GM23248 (cell line): ENCODE measurements at regions not wholly inside any gene's neighbourhood (a gene's known extent, or its start where the extent isn't known, plus 50 kb on each side); places are given as distances from the start of the nearest gene placed in this dataset.

Source experiments
- DNase-seq: peaks from one replicate; pipeline ENCODE4 v3.0.0-alpha.2; 2015
- H2AFZ ChIP-seq: fragments of 200-600 bp; sonication (generic); 2 replicates; pipeline ENCODE4 v1.6.1; 2016; ENCODE audit warnings: antibody characterized with exemption
- H3F3A ChIP-seq: fragments of 200-600 bp; sonication (generic); 2 replicates; pipeline ENCODE4 v1.6.1; 2016; ENCODE audit warnings: mild to moderate bottlenecking, antibody characterized with exemption, mixed run types; ENCODE audit not compliant: insufficient read depth
- H3K27ac ChIP-seq: fragments of 200-600 bp; sonication (generic); 2 replicates; pipeline ENCODE4 v1.5.1; 2016; ENCODE audit warnings: mild to moderate bottlenecking
- H3K27me3 ChIP-seq: fragments of 200-600 bp; sonication (generic); replicated peaks from 2 replicates; pipeline ENCODE4 v1.6.1; 2016; ENCODE audit warnings: mild to moderate bottlenecking; ENCODE audit not compliant: insufficient read depth
- H3K36me3 ChIP-seq: fragments of 200-600 bp; sonication (generic); 2 replicates; pipeline ENCODE4 v1.6.1; 2016; ENCODE audit warnings: low read depth, mild to moderate bottlenecking
- H3K4me1 ChIP-seq: fragments of 200-600 bp; sonication (generic); 2 replicates; pipeline ENCODE4 v1.6.1; 2016; ENCODE audit warnings: mild to moderate bottlenecking; ENCODE audit not compliant: insufficient read depth
- H3K4me2 ChIP-seq: fragments of 200-600 bp; sonication (generic); one replicate; pipeline ENCODE4 v1.6.1; 2016; ENCODE audit warnings: mild to moderate bottlenecking; ENCODE audit not compliant: unreplicated experiment
- H3K4me3 ChIP-seq: fragments of 200-600 bp; sonication (generic); 2 replicates; pipeline ENCODE4 v1.5.1; 2016; ENCODE audit warnings: mild to moderate bottlenecking
- H3K79me2 ChIP-seq: fragments of 200-600 bp; sonication (generic); 2 replicates; pipeline ENCODE4 v1.6.1; 2016; ENCODE audit warnings: mild to moderate bottlenecking; ENCODE audit not compliant: insufficient read depth
- H3K9ac ChIP-seq: fragments of 200-600 bp; sonication (generic); 2 replicates; pipeline ENCODE4 v1.6.1; 2016; ENCODE audit warnings: mild to moderate bottlenecking
- H3K9me2 ChIP-seq: fragments of 200-600 bp; sonication (generic); 2 replicates; pipeline ENCODE4 v1.6.1; 2016; ENCODE audit warnings: mixed run types, mild to moderate bottlenecking, moderate library complexity; ENCODE audit not compliant: insufficient read depth
- H3K9me3 ChIP-seq: fragments of 200-600 bp; sonication (generic); one replicate; pipeline ENCODE4 v1.6.1; 2017; ENCODE audit warnings: low read depth
- H4K20me1 ChIP-seq: fragments of 200-600 bp; sonication (generic); 2 replicates; pipeline ENCODE4 v1.6.0; 2016; ENCODE audit not compliant: insufficient read depth
- EZH2 ChIP-seq: fragments of 200-600 bp; sonication (generic); IDR thresholded peaks from 2 replicates; pipeline ENCODE4 v1.6.1; 2018; ENCODE audit warnings: antibody characterized with exemption, mild to moderate bottlenecking; ENCODE audit not compliant: insufficient read depth, poor library complexity, severe bottlenecking
- EZH2phosphoT487 ChIP-seq: fragments of 200-600 bp; sonication (generic); IDR thresholded peaks from 2 replicates; pipeline ENCODE4 v1.6.1; 2018; ENCODE audit warnings: antibody characterized with exemption, moderate library complexity, mild to moderate bottlenecking, low read depth; ENCODE audit not compliant: insufficient read depth
- WGBS, 2 experiments: methylation state at CpG; one replicate each; pipeline ENCODE4 v1.1.6; 2015 to 2017; ENCODE audit warnings: low lambda C conversion rate in 2 of 2, low coverage in 1 of 2; ENCODE audit errors: missing lambda C conversion rate in 2 of 2; 5-methylcytosine and 5-hydroxymethylcytosine counted together
- in situ Hi-C: fragments of 300-500 bp; cut with MboI; formaldehyde crosslinking; loops from 2 replicates; pipeline ENCODE4 v1.15.0; 2020

- no peaks in the 10 kb centered on the region for H4K20me1 ChIP-seq
- no peaks in the 10 kb centered on the region for H3F3A ChIP-seq
- no peaks in the 10 kb centered on the region for H3K9me3 ChIP-seq
- no peak overlapping the region for H3K9ac ChIP-seq
- in situ Hi-C loops = no loop called here
- no peak for TF ChIP-seq EZH2
- no peak for TF ChIP-seq EZH2phosphoT487
- H3K4me3 ChIP-seq = no peak overlapping the region
- no peak overlapping the region for H3K4me2 ChIP-seq
- H3K27ac ChIP-seq = no peak overlapping the region
- H2AFZ ChIP-seq = no peak overlapping the region
- peaks cover 4% of the 10 kb centered on the region; the same call in 1 of the 2 replicates for H3K27me3 ChIP-seq
- no peak for DNase-seq
- H3K79me2 ChIP-seq = no peaks in the 10 kb centered on the region
- 76 to 78% methylated on average over 15 of the region's 15 CpGs for WGBS, 2 experiments
- no peaks in the 10 kb centered on the region for H3K4me1 ChIP-seq
- no peaks in the 10 kb centered on the region for H3K36me3 ChIP-seq
- no peaks in the 10 kb centered on the region for H3K9me2 ChIP-seq
Measured at GRCh38 chr1:116311756-116312680, 61.0 kb upstream of the ATP1A1 start.

- DNase-seq = no peak
- H3K9me3 ChIP-seq = no peaks in the 10 kb centered on the region
- no peak overlapping the region for H3K4me2 ChIP-seq
- H3K27ac ChIP-seq = no peak overlapping the region
- no peaks in the 10 kb centered on the region for H3K9me2 ChIP-seq
- in situ Hi-C loops = no loop called here
- no peak overlapping the region for H2AFZ ChIP-seq
- no peaks in the 10 kb centered on the region for H4K20me1 ChIP-seq
- H3K4me1 ChIP-seq = no peaks in the 10 kb centered on the region
- H3K36me3 ChIP-seq = no peaks in the 10 kb centered on the region
- no peak overlapping the region for H3K4me3 ChIP-seq
- H3F3A ChIP-seq = no peaks in the 10 kb centered on the region
- no peaks in the 10 kb centered on the region for H3K79me2 ChIP-seq
- H3K9ac ChIP-seq = no peak overlapping the region
- 0 out of 2 replicates have a peak, but pooled peaks cover 4% of the 10 kb centered on the region for H3K27me3 ChIP-seq
- WGBS, 2 experiments = 60 to 86% methylated on average over 2 of the region's 2 CpGs
- TF ChIP-seq EZH2 (no peak), EZH2phosphoT487 (no peak)
Measured at GRCh38 chr1:116312681-116313069, 60.4 kb upstream of the ATP1A1 start.

GRCh38 chr1:116313776-116314175, 59.3 kb upstream of the ATP1A1 start:
- H3K79me2 ChIP-seq = no peaks in the 10 kb centered on the region
- no peaks in the 10 kb centered on the region for H3K4me1 ChIP-seq
- H3K4me2 ChIP-seq = no peak overlapping the region
- H3K9me2 ChIP-seq = no peaks in the 10 kb centered on the region
- 0 out of 2 replicates have a peak, but pooled peaks cover 4% of the 10 kb centered on the region for H3K27me3 ChIP-seq
- H3K9ac ChIP-seq = no peak overlapping the region
- in situ Hi-C loops = no loop called here
- no peaks in the 10 kb centered on the region for H3K9me3 ChIP-seq
- WGBS, 2 experiments = 35 to 40% methylated on average over 2 of the region's 2 CpGs
- H4K20me1 ChIP-seq = no peaks in the 10 kb centered on the region
- H3K27ac ChIP-seq = no peak overlapping the region
- H2AFZ ChIP-seq = no peak overlapping the region
- no peaks in the 10 kb centered on the region for H3K36me3 ChIP-seq
- no peak for DNase-seq
- TF ChIP-seq EZH2 = no peak
- TF ChIP-seq EZH2phosphoT487 = no peak
- H3K4me3 ChIP-seq = no peak overlapping the region
- no peaks in the 10 kb centered on the region for H3F3A ChIP-seq

- Histone ChIP-seq H3K36me3 (no peaks in the 10 kb centered on the region), H3K9ac (no peak overlapping the region), H3K27ac (no peak overlapping the region), H4K20me1 (no peaks in the 10 kb centered on the region), H3K79me2 (no peaks in the 10 kb centered on the region), H3K4me2 (no peak overlapping the region), H3K4me3 (no peak overlapping the region), H3K4me1 (no peaks in the 10 kb centered on the region), H3K27me3 (0 out of 2 replicates have a peak, but pooled peaks cover 4% of the 10 kb centered on the region), H3K9me3 (no peaks in the 10 kb centered on the region), H3K9me2 (no peaks in the 10 kb centered on the region), H3F3A (no peaks in the 10 kb centered on the region), H2AFZ (no peak overlapping the region)
- peak; percentile 4 for DNase-seq
- no peak for TF ChIP-seq EZH2
- in situ Hi-C loops = no loop called here
- 27 to 39% methylated on average over 5 of the region's 5 CpGs for WGBS, 2 experiments
Measured at GRCh38 chr1:116314305-116314919, 58.6 kb upstream of the ATP1A1 start.
